ENCODE measurements at regions not wholly inside any gene's neighbourhood (a gene's known extent, or its start where the extent isn't known, plus 50 kb on each side); places are given as distances from the start of the nearest gene placed in this dataset.

DNA sequence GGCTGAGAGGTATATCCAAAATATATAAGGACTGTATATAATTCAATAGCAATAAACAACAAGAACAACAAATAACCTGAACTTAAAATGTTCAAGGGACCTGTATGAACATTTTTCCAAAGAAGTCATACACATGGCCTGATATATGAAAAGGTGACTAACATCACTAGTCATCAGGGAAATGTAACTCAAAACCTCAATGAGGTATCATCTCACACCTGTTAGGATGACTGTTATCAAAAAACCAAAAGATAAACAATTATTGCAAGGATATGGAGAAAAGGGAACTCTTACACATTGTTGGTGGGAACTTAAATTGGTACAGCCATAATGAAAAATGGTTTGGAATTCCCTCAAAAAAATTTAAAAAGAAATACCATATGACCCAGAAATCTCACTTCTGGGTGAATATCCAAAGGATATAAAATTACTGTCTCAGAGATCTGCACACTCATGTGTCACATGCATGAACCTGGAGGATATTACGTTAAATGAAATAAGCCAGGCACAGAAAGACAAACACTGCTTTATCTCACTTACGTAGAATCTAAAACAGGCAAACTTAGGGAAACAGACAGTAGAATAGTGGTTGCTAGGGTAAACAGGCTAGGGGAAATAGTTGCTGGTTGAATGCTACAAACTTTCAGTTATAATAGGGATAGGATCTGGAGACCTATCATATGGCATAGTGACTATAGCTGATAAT lies 334.5 kb upstream of the MMADHC start:
- H3K27me3 ChIP-seq (ENCODE audit: insufficient read depth, low read length): no peaks in the 10 kb centered on the region
- H3K27ac Mint-ChIP-seq: no peak overlapping the region
- no peaks in the 10 kb centered on the region for H3K79me1 ChIP-seq (ENCODE audit: insufficient read depth, low read depth, low read length, poor library complexity, severe bottlenecking)
- H2BK15ac ChIP-seq (ENCODE audit: low read depth, low read length): no peak overlapping the region
- H3K18ac ChIP-seq (ENCODE audit: insufficient read length, low read depth, low read length): no peak overlapping the region
- H3K4ac ChIP-seq (ENCODE audit: low read depth, low read length): no peak overlapping the region
- H2BK20ac ChIP-seq (ENCODE audit: low read depth, low read length, poor library complexity, severe bottlenecking): no peak overlapping the region
- H4K5ac ChIP-seq (ENCODE audit: insufficient read length, low read depth, low read length): no peak overlapping the region
- H3K4me1 Mint-ChIP-seq: peaks cover 2 to 7% of the 10 kb centered on the region in 2 experiments; a peak in 2 of 4 replicates
- H3K9ac ChIP-seq (ENCODE audit: extremely low read depth, insufficient read length, low read length): no peak overlapping the region
- no peaks in the 10 kb centered on the region for H3K4me1 ChIP-seq (ENCODE audit: insufficient read depth, low read length)
- no peaks in the 10 kb centered on the region for H3K9me3 ChIP-seq (ENCODE audit: control insufficient read depth, low read depth, low read length)
- no peak overlapping the region for H3T11ph ChIP-seq (ENCODE audit: low read length)
- no CpG with 5 or more reads among the region's 2 CpGs for WGBS (ENCODE audit: extremely low coverage, insufficient read length, low lambda C conversion rate)
- no peaks in the 10 kb centered on the region for H4K20me1 ChIP-seq (ENCODE audit: control insufficient read depth, insufficient read depth, insufficient read length)
- H3K36me3 Mint-ChIP-seq (ENCODE audit: insufficient read depth in 1 of 3, low read depth in 3 of 3): peaks cover 0 to 13% (median 0%) of the 10 kb centered on the region in 3 experiments; a peak in 4 of 7 replicates
- peaks cover 8 to 9% of the 10 kb centered on the region in 2 experiments; a peak in 2 of 5 replicates for H3K9me3 Mint-ChIP-seq
- H2BK12ac ChIP-seq (ENCODE audit: insufficient read length, low read depth, low read length): no peak overlapping the region
- H3K4me2 ChIP-seq (ENCODE audit: insufficient read depth, insufficient read length, low read length): no peak overlapping the region
- H4K91ac ChIP-seq (ENCODE audit: insufficient read length, low read depth, low read length): no peak overlapping the region
- no peak overlapping the region for H3K56ac ChIP-seq (ENCODE audit: insufficient read length, low read depth, low read length)
- no peak for DNase-seq
- H3K4me3 Mint-ChIP-seq: no peak overlapping the region
- no peak overlapping the region for H2AFZ ChIP-seq (ENCODE audit: low read length)
- H3K14ac ChIP-seq (ENCODE audit: insufficient read depth, low read length): no peak overlapping the region
- H3K27me3 Mint-ChIP-seq (ENCODE audit: low read depth): no peaks in the 10 kb centered on the region
- H3K23ac ChIP-seq (ENCODE audit: insufficient read length, low read depth, low read length): no peak overlapping the region
- H3K23me2 ChIP-seq (ENCODE audit: insufficient read length, low read depth, low read length, poor library complexity, severe bottlenecking): no peaks in the 10 kb centered on the region
- H4K8ac ChIP-seq (replicated peaks; ENCODE audit: insufficient read length, low read depth, low read length): no peak overlapping the region
- no peaks in the 10 kb centered on the region for H3K79me2 ChIP-seq (ENCODE audit: insufficient read depth, low read length)
- TF ChIP-seq, protein P1, sequence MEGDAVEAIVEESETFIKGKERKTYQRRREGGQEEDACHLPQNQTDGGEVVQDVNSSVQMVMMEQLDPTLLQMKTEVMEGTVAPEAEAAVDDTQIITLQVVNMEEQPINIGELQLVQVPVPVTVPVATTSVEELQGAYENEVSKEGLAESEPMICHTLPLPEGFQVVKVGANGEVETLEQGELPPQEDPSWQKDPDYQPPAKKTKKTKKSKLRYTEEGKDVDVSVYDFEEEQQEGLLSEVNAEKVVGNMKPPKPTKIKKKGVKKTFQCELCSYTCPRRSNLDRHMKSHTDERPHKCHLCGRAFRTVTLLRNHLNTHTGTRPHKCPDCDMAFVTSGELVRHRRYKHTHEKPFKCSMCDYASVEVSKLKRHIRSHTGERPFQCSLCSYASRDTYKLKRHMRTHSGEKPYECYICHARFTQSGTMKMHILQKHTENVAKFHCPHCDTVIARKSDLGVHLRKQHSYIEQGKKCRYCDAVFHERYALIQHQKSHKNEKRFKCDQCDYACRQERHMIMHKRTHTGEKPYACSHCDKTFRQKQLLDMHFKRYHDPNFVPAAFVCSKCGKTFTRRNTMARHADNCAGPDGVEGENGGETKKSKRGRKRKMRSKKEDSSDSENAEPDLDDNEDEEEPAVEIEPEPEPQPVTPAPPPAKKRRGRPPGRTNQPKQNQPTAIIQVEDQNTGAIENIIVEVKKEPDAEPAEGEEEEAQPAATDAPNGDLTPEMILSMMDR (conservative IDR thresholded peaks at IDR 0.05): no peak
- no peak overlapping the region for H2BK5ac ChIP-seq (ENCODE audit: insufficient read length, low read length)
- H2BK120ac ChIP-seq (ENCODE audit: low read depth, low read length, poor library complexity, severe bottlenecking): no peak overlapping the region
- no peak overlapping the region for H3K27ac ChIP-seq (ENCODE audit: insufficient read length, low read depth, low read length)
- H2AK5ac ChIP-seq (ENCODE audit: insufficient read length, low read length): no peak overlapping the region
